Loucy (cell line): ENCODE measurements at regions not wholly inside any gene's neighbourhood (a gene's known extent, or its start where the extent isn't known, plus 50 kb on each side); places are given as distances from the start of the nearest gene placed in this dataset.

Source experiments
- H2AFZ ChIP-seq: fragments of 200-600 bp; sonication (generic); 2 replicates; pipeline ENCODE4 v1.6.0; 2016; ENCODE audit warnings: antibody characterized with exemption, mild to moderate bottlenecking, low read length, moderate library complexity
- H3F3A ChIP-seq: fragments of 200-600 bp; 2 replicates; pipeline ENCODE4 v1.6.0; 2016; ENCODE audit warnings: antibody characterized with exemption, low read depth, mild to moderate bottlenecking
- H3K27me3 ChIP-seq: fragments of 200-600 bp; sonication (generic); 2 replicates; pipeline ENCODE4 v1.6.1; 2014; ENCODE audit warnings: low read length, mild to moderate bottlenecking; ENCODE audit not compliant: insufficient read depth, poor library complexity, severe bottlenecking
- H3K36me3 ChIP-seq: fragments of 200-600 bp; sonication (generic); 2 replicates; pipeline ENCODE4 v1.6.1; 2016; ENCODE audit warnings: low read length; ENCODE audit not compliant: insufficient read depth
- H3K4me1 ChIP-seq: fragments of 200-600 bp; sonication (generic); 2 replicates; pipeline ENCODE4 v1.5.1; 2014; ENCODE audit warnings: low read length, mild to moderate bottlenecking; ENCODE audit not compliant: insufficient read depth, poor library complexity, severe bottlenecking
- H3K4me2 ChIP-seq: fragments of 200-600 bp; sonication (generic); 2 replicates; pipeline ENCODE4 v1.6.0; 2014; ENCODE audit warnings: antibody characterized with exemption, low read length, low read depth, mild to moderate bottlenecking; ENCODE audit not compliant: poor library complexity, severe bottlenecking
- H3K4me3 ChIP-seq: fragments of 200-600 bp; sonication (generic); 2 replicates; pipeline ENCODE4 v1.5.1; 2014; ENCODE audit warnings: low read length, mild to moderate bottlenecking, mixed read lengths; ENCODE audit not compliant: poor library complexity, severe bottlenecking
- H3K79me2 ChIP-seq: fragments of 200-600 bp; sonication (generic); 2 replicates; pipeline ENCODE4 v1.6.1; 2014; ENCODE audit warnings: low read length; ENCODE audit not compliant: insufficient read depth
- H3K9ac ChIP-seq: fragments of 200-600 bp; sonication (generic); 2 replicates; pipeline ENCODE4 v1.6.0; 2014; ENCODE audit warnings: mild to moderate bottlenecking, low read depth, low read length, moderate library complexity; ENCODE audit not compliant: poor library complexity, severe bottlenecking
- H3K9me2 ChIP-seq: fragments of 200-600 bp; sonication (generic); replicated peaks from 2 replicates; pipeline ENCODE4 v1.6.1; 2016; ENCODE audit warnings: low read depth, low read length, mixed read lengths
- H3K9me3 ChIP-seq: fragments of 200-600 bp; sonication (generic); 2 replicates; pipeline ENCODE4 v1.6.1; 2014; ENCODE audit warnings: mild to moderate bottlenecking, antibody characterized with exemption, low read length, low read depth; ENCODE audit not compliant: insufficient read depth
- H4K20me1 ChIP-seq: fragments of 200-600 bp; sonication (generic); 2 replicates; pipeline ENCODE4 v1.6.0; 2014; ENCODE audit warnings: antibody characterized with exemption, low read length, mild to moderate bottlenecking; ENCODE audit not compliant: insufficient read depth, poor library complexity, severe bottlenecking
- CTCF ChIP-seq: fragments of 200-600 bp; sonication (generic); conservative IDR thresholded peaks from 2 replicates; pipeline ENCODE4 v1.5.1; 2014; ENCODE audit warnings: mild to moderate bottlenecking, antibody characterized with exemption, low read length
- EZH2phosphoT487 ChIP-seq: fragments of 200-600 bp; IDR thresholded peaks from 2 replicates; pipeline ENCODE4 v1.6.1; 2018; ENCODE audit warnings: antibody characterized with exemption, mild to moderate bottlenecking, moderate library complexity, borderline replicate concordance

GRCh38 chr3:145557405-145557804, 603.6 kb downstream of the PLOD2 start:
- Histone ChIP-seq H3K9me2 (no peaks in the 10 kb centered on the region), H3K4me2 (no peak overlapping the region), H3K9ac (no peak overlapping the region), H3K27me3 (no peaks in the 10 kb centered on the region), H4K20me1 (no peaks in the 10 kb centered on the region), H3K9me3 (0 out of 2 replicates have a peak, but pooled peaks cover 4% of the 10 kb centered on the region), H3K4me3 (no peak overlapping the region), H3K79me2 (no peaks in the 10 kb centered on the region), H3K36me3 (no peaks in the 10 kb centered on the region), H2AFZ (no peak overlapping the region), H3K4me1 (no peaks in the 10 kb centered on the region), H3F3A (no peaks in the 10 kb centered on the region)
- no peak for TF ChIP-seq CTCF
- no peak for TF ChIP-seq EZH2phosphoT487

- no peak overlapping the region for H2AFZ ChIP-seq
- TF ChIP-seq CTCF (no peak), EZH2phosphoT487 (no peak)
- H3K4me1 ChIP-seq, result no peaks in the 10 kb centered on the region
- H3K9me2 ChIP-seq, result no peaks in the 10 kb centered on the region
- H3K27me3 ChIP-seq, result no peaks in the 10 kb centered on the region
- no peaks in the 10 kb centered on the region for H3K79me2 ChIP-seq
- no peaks in the 10 kb centered on the region for H4K20me1 ChIP-seq
- H3K9me3 ChIP-seq, result no peaks in the 10 kb centered on the region
- H3K4me3 ChIP-seq, result no peak overlapping the region
- no peaks in the 10 kb centered on the region for H3F3A ChIP-seq
- H3K36me3 ChIP-seq, result no peaks in the 10 kb centered on the region
- H3K9ac ChIP-seq, result no peak overlapping the region
- H3K4me2 ChIP-seq, result no peak overlapping the region
Measured at GRCh38 chr3:145578471-145578870, 582.5 kb downstream of the PLOD2 start.

GRCh38 chr3:145581694-145582093, 579.3 kb downstream of the PLOD2 start:
- Histone ChIP-seq H3F3A (no peaks in the 10 kb centered on the region), H3K9me2 (no peaks in the 10 kb centered on the region), H3K4me2 (no peak overlapping the region), H3K79me2 (no peaks in the 10 kb centered on the region), H3K9ac (no peak overlapping the region), H3K9me3 (no peaks in the 10 kb centered on the region), H2AFZ (no peak overlapping the region), H3K36me3 (no peaks in the 10 kb centered on the region), H4K20me1 (no peaks in the 10 kb centered on the region), H3K4me3 (no peak overlapping the region), H3K27me3 (no peaks in the 10 kb centered on the region), H3K4me1 (no peaks in the 10 kb centered on the region)
- TF ChIP-seq EZH2phosphoT487 (no peak), CTCF (no peak)
